ENCODE measurements at regions not wholly inside any gene's neighbourhood (a gene's known extent, or its start where the extent isn't known, plus 50 kb on each side); places are given as distances from the start of the nearest gene placed in this dataset.
"Not testable (repeated sequence)": the region's sequence is repeated elsewhere in the genome, so short reads cannot be mapped to it uniquely, and the experiment has no call there.

- H2AK5ac ChIP-seq (ENCODE audit: low read depth, low read length); H3K18ac ChIP-seq (ENCODE audit: extremely low read depth, low read length); H3K4me3 ChIP-seq (ENCODE audit: extremely low read depth in 1 of 4, insufficient read depth in 2 of 4, low read depth in 3 of 4, low read length in 4 of 4); H3K56ac ChIP-seq (replicated peaks; ENCODE audit: insufficient read length, low read depth, low read length); POLR2A ChIA-PET (ENCODE audit: partially characterized antibody); H2BK20ac ChIP-seq (ENCODE audit: low read length); H4K8ac ChIP-seq (ENCODE audit: extremely low read depth, insufficient read depth, low read length); H4K5ac ChIP-seq (ENCODE audit: insufficient read length, low read depth, low read length); H2BK12ac ChIP-seq (ENCODE audit: low read depth, low read length); H3K9me3 ChIP-seq (ENCODE audit: insufficient read depth in 2 of 2, low read depth in 1 of 2, low read length in 1 of 2); H3K27me3 ChIP-seq (replicated peaks in 1 of 4; ENCODE audit: control insufficient read depth in 3 of 4, extremely low read depth in 1 of 4, insufficient read depth in 3 of 4, low read length in 3 of 4); H4K91ac ChIP-seq (replicated peaks; ENCODE audit: insufficient read length, low read length); H2BK15ac ChIP-seq (ENCODE audit: low read length); H3K9ac ChIP-seq (replicated peaks in 1 of 4; ENCODE audit: extremely low read depth in 1 of 4, low read depth in 3 of 4, low read length in 3 of 4); H2BK120ac ChIP-seq (replicated peaks; ENCODE audit: low read depth, low read length); H3K79me1 ChIP-seq (ENCODE audit: low read depth, low read length); H3K4ac ChIP-seq (replicated peaks; ENCODE audit: insufficient read length, low read depth, low read length); H3K79me2 ChIP-seq (ENCODE audit: control insufficient read depth in 1 of 2, insufficient read depth in 2 of 2, low read length in 2 of 2); H3K27ac ChIP-seq (ENCODE audit: low read depth, low read length); H3K4me2 ChIP-seq (ENCODE audit: insufficient read depth in 1 of 2, low read depth in 2 of 2, low read length in 2 of 2); H3K36me3 ChIP-seq (ENCODE audit: control insufficient read depth in 2 of 4, insufficient read depth in 4 of 4, low read length in 3 of 4); H3K23ac ChIP-seq (ENCODE audit: insufficient read length); H2AFZ ChIP-seq (ENCODE audit: low read length); H4K20me1 ChIP-seq (replicated peaks in 1 of 2; ENCODE audit: control insufficient read depth in 1 of 2, insufficient read depth in 2 of 2, low read length in 2 of 2); DNase-seq (ENCODE audit: low read depth in 1 of 2, low spot score in 2 of 2); H3K14ac ChIP-seq (ENCODE audit: insufficient read length); FAIRE-seq; H3K23me2 ChIP-seq (ENCODE audit: low read depth, low read length); H2BK5ac ChIP-seq (ENCODE audit: low read depth, low read length); CTCF ChIA-PET (ENCODE audit: partially characterized antibody); H3K4me1 ChIP-seq (replicated peaks in 1 of 4; ENCODE audit: control insufficient read depth in 3 of 4, insufficient read depth in 4 of 4, low read length in 3 of 4): not testable (repeated sequence)
- no CpG with 5 or more reads among the region's 11 CpGs for WGBS, 2 experiments (ENCODE audit: extremely low coverage in 1 of 2, insufficient coverage in 1 of 2, insufficient read length in 1 of 2, insufficient replicate concordance in 2 of 2, low coverage in 1 of 2, low lambda C conversion rate in 2 of 2, missing lambda C conversion rate in 1 of 2)
These were observed 4388.0 kb upstream of the TPTE start for GRCh38 chr21:6133373-6133772.

- not testable (repeated sequence) for FAIRE-seq
These were observed 4387.3 kb upstream of the TPTE start for GRCh38 chr21:6133852-6134630.

More at GRCh38 chr21:6133852-6134630, 4387.3 kb upstream of the TPTE start:
- H2AFZ ChIP-seq (ENCODE audit: low read length); H4K8ac ChIP-seq (ENCODE audit: extremely low read depth, insufficient read depth, low read length); H3K9ac ChIP-seq (replicated peaks in 1 of 4; ENCODE audit: extremely low read depth in 1 of 4, low read depth in 3 of 4, low read length in 3 of 4); H3K9me3 ChIP-seq (ENCODE audit: insufficient read depth in 2 of 2, low read depth in 1 of 2, low read length in 1 of 2); H2AK5ac ChIP-seq (ENCODE audit: low read depth, low read length); H3K4ac ChIP-seq (replicated peaks; ENCODE audit: insufficient read length, low read depth, low read length); H3K79me2 ChIP-seq (ENCODE audit: control insufficient read depth in 1 of 2, insufficient read depth in 2 of 2, low read length in 2 of 2); H3K23ac ChIP-seq (ENCODE audit: insufficient read length); H2BK12ac ChIP-seq (ENCODE audit: low read depth, low read length); H4K5ac ChIP-seq (ENCODE audit: insufficient read length, low read depth, low read length); DNase-seq (ENCODE audit: low read depth in 1 of 2, low spot score in 2 of 2); H3K27me3 ChIP-seq (replicated peaks in 1 of 4; ENCODE audit: control insufficient read depth in 3 of 4, extremely low read depth in 1 of 4, insufficient read depth in 3 of 4, low read length in 3 of 4); H3K4me2 ChIP-seq (ENCODE audit: insufficient read depth in 1 of 2, low read depth in 2 of 2, low read length in 2 of 2); H2BK5ac ChIP-seq (ENCODE audit: low read depth, low read length); H3K18ac ChIP-seq (ENCODE audit: extremely low read depth, low read length); H3K4me1 ChIP-seq (replicated peaks in 1 of 4; ENCODE audit: control insufficient read depth in 3 of 4, insufficient read depth in 4 of 4, low read length in 3 of 4); H3K4me3 ChIP-seq (ENCODE audit: extremely low read depth in 1 of 4, insufficient read depth in 2 of 4, low read depth in 3 of 4, low read length in 4 of 4); CTCF ChIA-PET (ENCODE audit: partially characterized antibody); H3K14ac ChIP-seq (ENCODE audit: insufficient read length); H4K91ac ChIP-seq (replicated peaks; ENCODE audit: insufficient read length, low read length); H3K23me2 ChIP-seq (ENCODE audit: low read depth, low read length); H3K56ac ChIP-seq (replicated peaks; ENCODE audit: insufficient read length, low read depth, low read length); POLR2A ChIA-PET (ENCODE audit: partially characterized antibody); H2BK120ac ChIP-seq (replicated peaks; ENCODE audit: low read depth, low read length); H2BK15ac ChIP-seq (ENCODE audit: low read length); H3K27ac ChIP-seq (ENCODE audit: low read depth, low read length); H2BK20ac ChIP-seq (ENCODE audit: low read length); H3K36me3 ChIP-seq (ENCODE audit: control insufficient read depth in 2 of 4, insufficient read depth in 4 of 4, low read length in 3 of 4); H3K79me1 ChIP-seq (ENCODE audit: low read depth, low read length); H4K20me1 ChIP-seq (replicated peaks in 1 of 2; ENCODE audit: control insufficient read depth in 1 of 2, insufficient read depth in 2 of 2, low read length in 2 of 2): not testable (repeated sequence)
- WGBS, 2 experiments (ENCODE audit: extremely low coverage in 1 of 2, insufficient coverage in 1 of 2, insufficient read length in 1 of 2, insufficient replicate concordance in 2 of 2, low coverage in 1 of 2, low lambda C conversion rate in 2 of 2, missing lambda C conversion rate in 1 of 2) = no CpG with 5 or more reads among the region's 22 CpGs

All from H1 (cell line).